Activated CD4-positive, alpha-beta T cell treated with anti-CD3 and anti-CD28 coated beads for 36 hours (primary cell): ENCODE measurements at regions not wholly inside any gene's neighbourhood (a gene's known extent, or its start where the extent isn't known, plus 50 kb on each side); places are given as distances from the start of the nearest gene placed in this dataset.

Source experiments
- ATAC-seq: fragments of 200-7000 bp; cut with Tn5 transposase; one replicate; pipeline ENCODE4 v1.10.0; 2021; ENCODE audit warnings: mild to moderate bottlenecking, moderate library complexity
- CTCF ChIA-PET: fragments of 350-600 bp; sonication (Branson Sonifier 250); formaldehyde crosslinking; loops from one replicate; lab custom pipeline; 2021; ENCODE audit warnings: antibody characterized with exemption; lab: Charles Lee
- POLR2A ChIA-PET: fragments of 350-600 bp; sonication (Branson Sonifier 250); formaldehyde crosslinking; loops from one replicate; lab custom pipeline; 2021; ENCODE audit warnings: antibody characterized with exemption, inconsistent platforms; lab: Charles Lee
- DNase-seq: peaks from one replicate; pipeline ENCODE4 v3.0.0-alpha.2; 2020
- H3K27ac Mint-ChIP-seq: one replicate; pipeline ENCODE4 v1.8.0; 2021; ENCODE audit warnings: mixed read lengths
- H3K27me3 Mint-ChIP-seq: one replicate; pipeline ENCODE4 v1.8.0; 2021; ENCODE audit warnings: mixed read lengths
- H3K36me3 Mint-ChIP-seq: one replicate; pipeline ENCODE4 v1.8.0; 2021; ENCODE audit warnings: low read depth, mixed read lengths
- H3K4me1 Mint-ChIP-seq: one replicate; pipeline ENCODE4 v1.8.0; 2021; ENCODE audit warnings: mixed read lengths
- H3K4me3 Mint-ChIP-seq: one replicate; pipeline ENCODE4 v1.8.0; 2021; ENCODE audit warnings: mild to moderate bottlenecking, moderate library complexity, mixed read lengths
- H3K9me3 Mint-ChIP-seq: one replicate; pipeline ENCODE4 v1.8.0; 2021; ENCODE audit warnings: low read depth, mixed read lengths
- intact Hi-C, 2 experiments: fragments of 100-400 bp; cut with DNase I in 1 of 2; cut with micrococcal nuclease in 1 of 2; formaldehyde crosslinking; loops; one replicate each; pipeline versions ENCODE4 v1.14.2 to v1.15.1; 2022 to 2024; cut with DNase I, micrococcal nuclease

DNA sequence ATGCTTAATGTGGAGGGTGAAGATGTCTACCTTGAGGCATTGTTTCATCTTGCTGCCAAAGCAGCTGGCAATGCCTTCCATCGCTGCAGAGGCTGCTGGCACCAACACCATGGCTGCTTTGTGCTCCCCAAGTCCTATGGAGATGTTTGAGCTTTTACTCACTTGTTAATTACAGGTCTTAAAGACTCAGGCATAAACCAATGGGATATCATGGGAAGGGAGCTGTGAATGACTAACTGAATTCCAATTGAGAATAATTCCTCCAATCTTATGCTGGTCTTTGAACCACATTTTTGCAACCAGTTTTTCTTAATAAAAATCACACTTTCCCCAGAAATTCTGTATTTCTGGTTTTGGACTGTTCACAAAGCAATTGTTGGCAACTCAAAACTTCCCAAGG lies 762.0 kb downstream of the GBE1 start:
- ChIA-PET CTCF (no interaction called here), POLR2A (no interaction called here)
- ATAC-seq = no peak
- Mint-ChIP-seq H3K27ac (no peak overlapping the region), H3K9me3 (peaks cover 8% of the 10 kb centered on the region), H3K27me3 (no peaks in the 10 kb centered on the region), H3K36me3 (no peaks in the 10 kb centered on the region), H3K4me3 (no peak overlapping the region), H3K4me1 (no peaks in the 10 kb centered on the region)
- intact Hi-C loops = no loop called here
- no peak for DNase-seq

DNA sequence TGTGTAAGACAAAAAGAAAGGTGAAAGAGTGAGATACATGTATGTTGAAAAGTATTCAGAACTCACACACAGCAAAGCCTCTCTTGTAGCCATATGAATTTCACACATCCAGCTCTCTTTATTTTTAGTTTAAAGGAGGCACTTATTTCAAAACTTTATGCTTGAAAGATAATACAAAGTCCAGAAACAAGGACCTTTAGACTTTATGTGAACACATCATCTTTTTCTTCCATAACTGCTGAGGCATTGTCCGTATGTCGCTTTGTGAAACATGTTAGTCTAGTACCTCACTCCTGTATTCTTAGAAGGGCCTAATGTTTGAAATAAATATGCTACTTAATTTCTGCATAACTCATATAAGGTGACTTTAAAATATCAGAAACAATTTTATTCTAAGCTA lies 763.4 kb downstream of the GBE1 start:
- intact Hi-C loops = no loop called here
- DNase-seq (no peak), ATAC-seq (no peak)
- CTCF ChIA-PET = no interaction called here
- no peak overlapping the region for H3K4me3 Mint-ChIP-seq
- H3K27ac Mint-ChIP-seq = no peak overlapping the region
- no peaks in the 10 kb centered on the region for H3K4me1 Mint-ChIP-seq
- H3K9me3 Mint-ChIP-seq = peaks cover 8% of the 10 kb centered on the region
- H3K27me3 Mint-ChIP-seq = no peaks in the 10 kb centered on the region
- POLR2A ChIA-PET = no interaction called here
- H3K36me3 Mint-ChIP-seq = no peaks in the 10 kb centered on the region

DNA sequence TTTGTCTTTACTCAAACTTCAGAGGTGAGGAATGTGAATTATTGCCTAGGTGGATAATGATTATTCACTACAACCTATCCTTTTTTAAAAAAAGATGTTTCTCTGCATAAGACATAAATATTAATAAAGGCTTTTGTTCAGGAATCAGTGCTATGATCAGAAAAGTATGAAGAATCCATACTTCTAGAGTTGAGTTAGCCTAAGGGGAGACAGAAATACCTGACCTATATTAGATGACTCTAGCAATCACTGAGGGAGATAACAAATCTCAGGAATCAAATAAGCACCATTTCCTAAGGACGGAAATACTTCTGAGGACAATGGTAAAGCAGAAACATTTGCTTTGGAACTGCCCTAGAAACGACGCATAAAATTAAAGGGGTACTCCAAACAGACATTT lies 763.8 kb downstream of the GBE1 start:
- no peak overlapping the region for H3K4me3 Mint-ChIP-seq
- CTCF ChIA-PET = no interaction called here
- no peaks in the 10 kb centered on the region for H3K4me1 Mint-ChIP-seq
- no peaks in the 10 kb centered on the region for H3K36me3 Mint-ChIP-seq
- intact Hi-C loops = no loop called here
- H3K9me3 Mint-ChIP-seq = peaks cover 8% of the 10 kb centered on the region
- no peak for DNase-seq
- no peak overlapping the region for H3K27ac Mint-ChIP-seq
- POLR2A ChIA-PET = no interaction called here
- no peaks in the 10 kb centered on the region for H3K27me3 Mint-ChIP-seq
- ATAC-seq = no peak

GRCh38 chr3:80994767-80995166 lies 766.7 kb downstream of the GBE1 start:
- ATAC-seq = no peak

GRCh38 chr3:80994085-80994665 lies 767.3 kb downstream of the GBE1 start:
- ATAC-seq (no peak), DNase-seq (no peak)
- CTCF ChIA-PET = no interaction called here
- intact Hi-C loops = no loop called here
- POLR2A ChIA-PET = no interaction called here
- Mint-ChIP-seq H3K9me3 (peaks cover 8% of the 10 kb centered on the region), H3K4me3 (no peak overlapping the region), H3K4me1 (no peaks in the 10 kb centered on the region), H3K36me3 (no peaks in the 10 kb centered on the region), H3K27ac (no peak overlapping the region), H3K27me3 (no peaks in the 10 kb centered on the region)

More at GRCh38 chr3:80994767-80995166, 766.7 kb downstream of the GBE1 start:
- ChIA-PET POLR2A (no interaction called here), CTCF (no interaction called here)
- Mint-ChIP-seq H3K27me3 (no peaks in the 10 kb centered on the region), H3K36me3 (no peaks in the 10 kb centered on the region), H3K27ac (no peak overlapping the region), H3K4me3 (no peak overlapping the region), H3K9me3 (peaks cover 8% of the 10 kb centered on the region), H3K4me1 (no peaks in the 10 kb centered on the region)
- no peak for DNase-seq
- intact Hi-C loops = no loop called here

DNA sequence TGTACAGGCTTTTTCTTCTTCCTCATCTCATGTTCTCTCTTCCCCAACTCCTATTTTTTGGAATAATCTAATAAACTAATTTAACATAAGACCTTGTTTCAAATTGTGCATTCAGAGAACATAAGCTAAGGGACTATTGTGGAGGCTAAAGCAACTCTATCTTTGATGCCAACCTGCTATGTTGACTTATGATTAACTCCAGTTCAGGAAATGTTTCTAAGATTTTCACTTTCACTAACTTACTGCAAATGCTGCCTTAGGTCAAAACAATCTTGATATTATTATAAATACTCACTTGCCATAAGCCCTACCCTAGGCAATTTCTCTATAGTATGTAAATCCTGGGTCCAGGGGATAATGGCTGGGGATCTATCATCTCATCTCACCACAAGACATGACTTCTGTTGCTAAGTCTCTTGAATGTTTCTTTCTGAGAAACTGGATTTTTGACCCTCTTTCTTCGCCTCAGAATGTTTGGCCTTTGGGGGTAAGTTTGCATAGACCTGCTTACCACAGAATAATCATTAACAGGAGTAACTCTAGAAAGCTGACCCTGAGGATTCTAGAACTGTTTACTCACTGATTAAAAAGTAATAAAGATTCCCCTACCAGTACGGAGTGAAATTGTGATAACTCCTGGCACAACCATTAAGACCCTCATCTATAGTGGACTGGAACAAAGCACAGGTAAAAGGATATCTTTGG lies 768.1 kb downstream of the GBE1 start:
- Mint-ChIP-seq H3K4me3 (no peak overlapping the region), H3K36me3 (no peaks in the 10 kb centered on the region), H3K27me3 (no peaks in the 10 kb centered on the region), H3K4me1 (no peaks in the 10 kb centered on the region), H3K9me3 (peaks cover 8% of the 10 kb centered on the region), H3K27ac (no peak overlapping the region)
- ChIA-PET POLR2A (no interaction called here), CTCF (interaction anchor here (0.7 kb wide), 1 partner anchor 1527 kb away, joined by 3 read pairs; no protein-coding TSS in a partner anchor)
- DNase-seq (no peak), ATAC-seq (no peak)
- intact Hi-C loops = no loop called here

DNA sequence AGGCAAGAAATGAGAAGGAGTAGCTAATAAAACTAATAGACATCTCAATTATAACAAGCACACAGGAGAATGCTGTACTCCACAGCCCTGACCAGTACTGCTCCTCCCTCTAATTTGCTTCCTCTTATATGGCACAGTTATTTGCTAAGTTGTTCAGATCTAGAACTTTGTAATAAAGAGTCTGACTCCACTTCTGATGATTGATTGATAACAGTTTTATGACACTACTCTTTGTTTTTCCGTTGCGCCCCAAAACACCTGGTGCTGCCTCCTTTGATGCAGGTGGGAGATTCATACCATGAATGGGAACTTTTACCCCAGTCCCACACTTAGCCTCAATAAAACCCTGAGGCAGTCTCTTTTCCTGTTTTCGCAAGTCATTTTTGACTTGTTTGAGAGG lies 777.7 kb downstream of the GBE1 start:
- Mint-ChIP-seq H3K27ac (no peak overlapping the region), H3K4me1 (no peaks in the 10 kb centered on the region), H3K4me3 (no peak overlapping the region), H3K9me3 (peaks cover 22% of the 10 kb centered on the region), H3K36me3 (no peaks in the 10 kb centered on the region), H3K27me3 (no peaks in the 10 kb centered on the region)
- no peak for ATAC-seq
- CTCF ChIA-PET = no interaction called here
- no peak for DNase-seq
- POLR2A ChIA-PET = no interaction called here
- intact Hi-C loops = no loop called here

- H3K4me1 Mint-ChIP-seq = no peaks in the 10 kb centered on the region
- peaks cover 13% of the 10 kb centered on the region for H3K9me3 Mint-ChIP-seq
- ATAC-seq = no peak
- ChIA-PET CTCF (no interaction called here), POLR2A (no interaction called here)
- no peak for DNase-seq
- no peak overlapping the region for H3K27ac Mint-ChIP-seq
- no peaks in the 10 kb centered on the region for H3K36me3 Mint-ChIP-seq
- H3K27me3 Mint-ChIP-seq = no peaks in the 10 kb centered on the region
- H3K4me3 Mint-ChIP-seq = no peak overlapping the region
- intact Hi-C loops = no loop called here
These were observed 783.1 kb downstream of the GBE1 start for GRCh38 chr3:80978216-80978969.

- ChIA-PET POLR2A (no interaction called here), CTCF (no interaction called here)
- Mint-ChIP-seq H3K4me1 (no peaks in the 10 kb centered on the region), H3K36me3 (no peaks in the 10 kb centered on the region), H3K4me3 (no peak overlapping the region), H3K9me3 (no peaks in the 10 kb centered on the region), H3K27me3 (no peaks in the 10 kb centered on the region), H3K27ac (no peak overlapping the region)
- no peak for DNase-seq
- no peak for ATAC-seq
- intact Hi-C loops = no loop called here
These were observed 791.2 kb downstream of the GBE1 start for GRCh38 chr3:80970292-80970691.

DNA sequence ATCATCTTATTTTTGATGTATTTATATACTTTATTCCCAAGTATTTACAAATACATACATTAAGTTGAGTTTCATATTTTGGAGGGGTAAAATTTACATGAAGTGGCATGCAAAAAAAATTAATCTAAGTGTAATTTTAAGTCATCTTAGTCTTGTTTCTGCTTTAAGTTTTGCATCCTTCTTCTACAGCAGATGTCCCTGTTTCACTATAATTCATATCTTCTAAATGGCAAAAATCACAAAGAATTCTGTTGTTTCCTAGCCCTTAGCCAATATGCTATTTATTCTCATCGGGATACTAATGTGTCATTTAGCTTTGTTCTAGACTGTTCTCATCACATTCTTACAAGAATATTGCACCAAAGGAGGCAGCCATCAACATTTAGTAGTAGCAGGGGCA lies 831.9 kb downstream of the GBE1 start:
- intact Hi-C loops = no loop called here
- Mint-ChIP-seq H3K4me1 (no peaks in the 10 kb centered on the region), H3K4me3 (no peak overlapping the region), H3K27me3 (no peaks in the 10 kb centered on the region), H3K36me3 (no peaks in the 10 kb centered on the region), H3K27ac (no peak overlapping the region), H3K9me3 (peaks cover 15% of the 10 kb centered on the region)
- POLR2A ChIA-PET = no interaction called here
- CTCF ChIA-PET = no interaction called here
- DNase-seq (no peak), ATAC-seq (no peak)

DNA sequence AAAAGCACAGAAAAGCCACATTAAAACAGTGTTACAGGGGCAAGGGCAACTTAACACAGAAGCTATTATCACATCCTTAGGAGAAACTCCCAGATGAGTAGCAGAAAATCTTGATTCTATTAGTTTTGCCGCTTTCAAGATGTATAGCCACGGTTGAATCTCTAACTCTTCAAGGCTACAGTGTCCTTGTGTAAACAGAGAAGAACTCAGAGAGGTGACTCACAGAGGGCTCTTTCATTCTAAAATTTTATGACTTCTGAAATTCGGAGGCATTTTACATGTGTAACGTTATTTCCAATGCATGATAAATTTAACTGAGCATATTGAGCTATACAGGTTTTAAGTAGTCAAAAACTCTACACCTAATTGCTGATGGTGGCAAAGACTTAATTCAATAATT lies 846.6 kb downstream of the GBE1 start:
- POLR2A ChIA-PET = no interaction called here
- ATAC-seq (no peak), DNase-seq (no peak)
- CTCF ChIA-PET = no interaction called here
- Mint-ChIP-seq H3K4me3 (no peak overlapping the region), H3K27ac (no peak overlapping the region), H3K4me1 (no peaks in the 10 kb centered on the region), H3K36me3 (no peaks in the 10 kb centered on the region), H3K9me3 (no peaks in the 10 kb centered on the region), H3K27me3 (no peaks in the 10 kb centered on the region)
- intact Hi-C loops = no loop called here

DNA sequence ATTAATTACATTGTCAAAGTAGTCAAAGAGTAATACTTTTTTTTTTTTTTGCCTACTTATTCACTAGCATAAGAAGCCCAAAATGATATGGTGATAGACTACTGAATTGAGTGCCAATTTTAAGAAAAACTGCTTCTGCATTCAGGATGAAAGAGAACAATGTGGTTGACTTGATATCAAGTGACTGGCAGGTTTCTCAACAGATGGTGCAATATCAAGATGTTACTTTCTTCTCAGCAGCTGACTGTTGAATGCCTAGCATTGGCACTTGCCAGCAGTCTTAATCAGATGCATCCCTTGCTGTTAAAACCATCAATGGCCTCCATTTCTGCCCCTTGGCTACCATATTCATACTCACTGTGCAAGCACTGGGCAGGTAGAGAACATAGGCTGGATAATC lies 863.2 kb downstream of the GBE1 start:
- Mint-ChIP-seq H3K4me1 (no peaks in the 10 kb centered on the region), H3K4me3 (no peak overlapping the region), H3K27me3 (no peaks in the 10 kb centered on the region), H3K36me3 (no peaks in the 10 kb centered on the region), H3K27ac (no peak overlapping the region), H3K9me3 (peaks cover 15% of the 10 kb centered on the region)
- DNase-seq (no peak), ATAC-seq (no peak)
- POLR2A ChIA-PET = no interaction called here
- intact Hi-C loops = no loop called here
- CTCF ChIA-PET = no interaction called here
